Renal cortex interstitium (tissue), 11 donors: ENCODE measurements at regions not wholly inside any gene's neighbourhood (a gene's known extent, or its start where the extent isn't known, plus 50 kb on each side); places are given as distances from the start of the nearest gene placed in this dataset.
"Not testable (repeated sequence)": the region's sequence is repeated elsewhere in the genome, so short reads cannot be mapped to it uniquely, and the experiment has no call there.

ENCODE experiments used
- DNase-seq, 11 donors: peaks; one replicate each; pipeline ENCODE4 v3.0.0-alpha.2; 2013; ENCODE audit warnings: low read depth in 9 of 11, low spot score in 4 of 11; ENCODE audit errors: extremely low read depth in 1 of 11

GRCh38 chr6:159533016-159533415 lies 160.0 kb downstream of the SOD2 start:
- no peak for DNase-seq

DNA sequence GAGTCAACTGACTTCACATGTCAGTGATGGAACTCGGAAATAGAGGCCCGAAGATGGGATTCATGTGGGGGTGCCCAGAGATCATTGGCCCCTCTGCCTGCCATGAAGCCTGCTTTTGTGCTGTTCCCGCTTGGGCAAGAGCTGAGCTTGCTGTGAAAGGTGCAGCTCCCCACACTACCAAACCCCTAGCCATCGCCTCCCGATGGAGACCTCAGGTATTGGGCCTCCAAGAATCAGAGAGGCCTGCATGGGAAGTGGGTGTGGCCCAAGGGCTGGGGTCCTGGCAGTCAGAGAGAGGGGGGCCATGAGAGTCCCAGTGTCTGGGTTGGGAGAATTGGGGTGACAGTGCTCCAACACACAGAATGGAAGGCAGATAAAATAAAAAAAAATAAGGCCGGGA lies 160.9 kb downstream of the SOD2 start:
- no peak for DNase-seq

DNA sequence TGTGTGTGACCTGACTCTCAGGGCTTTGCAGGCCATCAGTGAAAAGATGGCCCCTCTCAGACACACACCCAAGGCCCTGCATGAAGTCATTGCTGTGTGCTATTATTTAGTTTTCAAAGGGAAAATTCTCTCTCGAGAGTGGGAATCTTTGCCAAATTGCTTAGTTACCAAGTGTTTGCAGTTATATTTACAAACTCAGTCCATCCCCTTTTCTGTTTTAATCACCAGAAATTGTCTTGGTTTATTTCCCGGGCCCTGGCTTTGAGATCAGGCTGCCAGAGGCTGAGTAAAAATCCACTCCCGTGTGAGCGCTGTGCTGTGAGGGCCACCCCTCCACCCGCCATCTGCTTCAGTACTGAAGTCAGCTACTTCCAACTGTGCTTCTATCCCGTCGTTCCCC lies 163.1 kb downstream of the SOD2 start:
- DNase-seq = no peak

GRCh38 chr6:159527351-159527750 lies 165.7 kb downstream of the SOD2 start:
- no peak for DNase-seq

- no peak for DNase-seq
Measured at GRCh38 chr6:159525445-159526025, 167.5 kb downstream of the SOD2 start.

DNA sequence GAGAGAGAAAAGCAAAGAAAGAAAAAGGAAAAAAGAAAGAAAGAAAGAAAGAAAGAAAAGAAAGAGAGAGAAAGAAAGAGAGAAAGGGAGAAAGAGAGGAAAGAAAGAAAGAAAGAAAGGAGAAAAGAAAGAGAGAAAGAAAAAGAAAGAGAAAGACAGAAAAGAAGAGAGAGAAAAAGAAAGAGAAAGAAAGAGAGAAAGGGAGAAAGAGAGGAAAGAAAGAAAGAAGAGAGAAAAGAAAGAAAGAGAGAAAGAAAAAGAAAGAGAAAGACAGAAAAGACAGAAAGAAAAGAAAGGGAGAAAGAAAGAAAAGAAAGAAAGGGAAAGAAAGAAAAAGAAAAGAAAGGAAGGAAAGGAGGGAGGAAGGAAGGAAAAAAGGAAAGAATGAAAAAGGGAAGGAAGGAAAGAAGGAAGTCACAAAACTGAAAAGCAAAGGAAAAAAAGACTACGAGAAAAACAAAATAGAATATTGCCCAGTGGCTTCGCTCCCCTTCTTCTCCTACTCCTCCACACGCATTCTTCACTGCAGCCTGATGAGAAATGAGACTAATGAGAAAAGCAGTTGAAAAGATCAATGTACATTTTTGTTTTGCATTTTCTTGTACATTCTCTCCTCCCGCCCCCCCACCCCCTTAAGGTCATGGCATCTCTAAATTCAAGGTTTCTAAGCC lies 170.0 kb downstream of the SOD2 start:
- no peak for DNase-seq

DNA sequence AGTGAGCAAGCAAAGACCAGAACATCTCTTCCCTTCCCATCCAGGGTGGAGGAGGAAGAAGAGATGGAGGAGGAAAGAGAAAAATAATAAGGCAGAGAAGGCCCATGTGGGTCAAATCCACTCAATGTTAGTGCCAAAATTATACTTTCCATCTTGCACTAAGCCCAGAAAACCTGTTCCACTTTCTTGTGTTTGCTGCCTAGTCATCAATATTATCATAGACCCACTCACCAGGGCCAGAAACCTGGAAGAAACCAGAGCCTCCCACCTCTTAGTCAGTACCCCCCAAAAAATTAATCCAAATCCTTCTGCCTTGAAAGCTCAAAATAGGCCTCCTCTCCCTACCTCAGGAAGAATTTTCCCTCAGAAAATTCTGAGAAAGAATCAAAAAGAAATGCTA lies 171.1 kb downstream of the SOD2 start:
- DNase-seq = no peak

DNA sequence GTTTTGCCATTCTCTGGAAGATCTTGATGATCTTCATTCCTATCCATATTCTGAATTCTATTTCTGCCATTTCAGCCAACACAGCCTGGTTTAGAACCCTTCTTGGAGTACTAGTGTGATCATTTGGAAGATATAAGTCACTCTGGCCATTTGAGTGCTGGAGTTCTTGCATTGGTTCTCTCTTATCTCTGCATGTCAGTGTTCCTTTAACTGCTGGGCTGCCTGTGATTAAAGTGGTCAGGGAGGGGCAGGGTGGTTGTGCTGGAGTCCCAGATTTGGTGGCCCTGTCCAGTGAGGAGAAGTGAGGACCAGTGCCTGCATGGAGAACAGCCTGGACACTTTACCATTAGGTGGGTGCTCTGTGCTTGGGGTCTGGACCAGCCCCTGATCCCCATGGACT lies 173.0 kb downstream of the SOD2 start:
- no peak for DNase-seq

GRCh38 chr6:159515811-159516210 lies 177.2 kb downstream of the SOD2 start:
- not testable (repeated sequence) for DNase-seq

DNA sequence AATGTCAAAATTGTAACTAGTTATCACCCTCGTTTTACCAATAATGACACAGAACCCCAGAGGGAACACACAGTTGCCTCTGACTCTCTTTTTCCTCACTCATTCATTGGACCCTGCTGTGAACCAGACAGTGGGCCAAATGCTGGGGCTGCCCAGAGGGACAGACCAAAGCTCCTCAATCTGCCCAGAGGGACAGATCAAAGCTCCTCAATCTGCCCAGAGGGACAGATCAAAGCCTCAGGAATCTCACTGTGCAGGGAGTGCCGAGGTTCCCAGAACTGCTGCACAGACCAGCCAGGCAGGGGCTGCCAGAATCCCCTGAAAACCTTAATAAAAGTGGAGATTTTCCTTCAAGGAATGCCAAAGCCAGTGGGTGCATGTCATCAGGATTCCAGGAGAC lies 179.1 kb downstream of the SOD2 start:
- no peak for DNase-seq

- no peak for DNase-seq
Measured at GRCh38 chr6:159513074-159513720, 179.8 kb downstream of the SOD2 start.

DNA sequence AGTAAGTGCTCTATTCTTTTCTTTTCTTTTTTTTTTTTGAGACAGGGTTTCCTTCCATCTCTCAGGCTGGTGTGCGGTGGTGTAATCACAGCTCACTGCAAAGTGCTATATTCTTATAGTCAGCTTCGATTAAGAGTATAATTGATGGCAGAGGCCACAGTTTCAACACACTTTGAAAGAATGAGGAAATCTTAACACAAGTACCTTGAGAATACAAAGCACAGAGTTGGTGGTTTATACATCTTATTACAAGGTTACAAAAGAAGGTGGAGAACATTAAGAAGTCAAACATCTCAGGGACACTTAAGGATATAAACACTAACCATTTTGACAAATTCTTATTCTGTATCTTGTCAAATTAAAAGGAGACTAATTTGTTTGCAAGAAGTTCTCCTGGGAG lies 180.5 kb downstream of the SOD2 start:
- DNase-seq = no peak

DNA sequence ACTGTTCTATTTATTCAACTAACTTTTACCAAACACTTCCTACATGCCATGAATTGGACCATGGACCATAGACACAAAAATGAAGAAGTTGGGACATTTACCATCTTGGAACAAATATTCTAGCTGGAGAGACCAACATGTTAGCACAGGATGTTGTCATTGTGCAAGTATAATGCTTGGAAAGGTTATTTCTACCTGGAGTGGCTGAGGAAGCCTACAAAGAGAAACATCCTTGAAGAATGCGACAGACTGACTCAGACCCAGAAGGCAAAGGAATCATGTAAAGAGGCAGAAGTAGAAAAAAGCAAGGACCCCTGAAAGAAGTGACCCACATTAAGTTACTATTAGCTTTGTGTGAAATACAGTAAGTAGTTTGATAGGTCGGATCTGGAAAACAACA lies 180.9 kb downstream of the SOD2 start:
- DNase-seq = no peak

DNA sequence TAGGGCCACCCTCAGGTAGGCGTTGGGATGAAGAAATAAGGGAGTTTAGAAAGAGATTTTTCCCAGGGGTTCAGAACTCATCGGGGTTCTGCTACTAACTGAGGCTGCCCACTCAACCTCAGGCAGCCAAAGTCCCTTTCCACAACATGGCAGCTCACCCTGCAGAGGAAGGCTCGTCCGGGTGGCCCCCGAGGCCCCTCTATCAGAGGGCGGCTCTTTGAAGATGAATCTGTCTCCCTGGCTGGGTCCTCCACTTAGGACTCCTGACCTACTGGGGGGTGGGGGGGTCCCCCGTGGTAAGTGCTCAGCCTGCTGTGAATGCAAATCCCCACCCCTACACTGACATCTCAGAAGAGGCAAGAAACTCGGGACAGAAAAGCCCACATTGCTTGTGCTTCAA lies 182.9 kb downstream of the SOD2 start:
- DNase-seq = no peak

- no peak for DNase-seq
Measured at GRCh38 chr6:159508931-159509330, 184.1 kb downstream of the SOD2 start.

GRCh38 chr6:159506048-159506447 lies 187.0 kb downstream of the SOD2 start:
- DNase-seq = no peak

DNA sequence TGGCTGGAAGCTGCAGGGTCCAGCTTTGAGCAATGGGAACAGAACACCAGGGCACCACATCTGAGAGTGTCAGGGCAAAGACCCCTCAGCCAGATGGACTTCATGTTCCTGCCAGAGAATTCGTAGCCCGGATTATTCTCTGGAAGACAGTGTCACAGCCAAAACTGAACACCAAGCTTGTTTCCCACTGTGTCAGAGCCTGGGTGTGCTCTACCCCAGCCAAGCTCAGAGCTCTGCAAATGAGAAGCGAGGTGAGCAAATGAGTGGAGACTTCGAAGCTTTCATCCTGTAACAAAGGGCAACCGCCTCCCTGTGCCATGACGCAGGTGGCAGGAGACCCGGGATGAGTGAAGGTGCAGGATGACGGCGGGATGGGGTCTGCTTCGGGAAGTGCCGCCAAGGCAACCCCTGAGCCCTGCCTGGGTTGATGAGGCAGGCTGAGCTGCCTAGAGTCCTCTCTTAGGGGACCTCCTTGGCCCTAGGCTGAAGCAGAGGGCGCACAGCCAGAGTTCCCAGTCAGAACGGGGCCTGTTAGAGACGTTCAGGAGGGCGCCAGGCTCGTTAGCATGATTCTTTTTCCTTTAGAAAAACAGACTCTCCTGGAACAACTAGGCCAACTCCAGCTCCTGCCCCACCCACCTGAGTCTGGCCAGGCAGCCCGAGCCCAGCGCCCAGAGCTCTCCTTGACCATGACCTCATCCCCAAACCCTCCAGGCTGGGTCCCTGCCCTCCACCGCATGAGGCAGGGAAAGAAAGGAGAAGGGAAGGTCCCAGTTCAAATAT lies 187.7 kb downstream of the SOD2 start:
- no peak for DNase-seq

GRCh38 chr6:159501558-159501957 lies 191.5 kb downstream of the SOD2 start:
- no peak for DNase-seq

GRCh38 chr6:159499034-159499433 lies 194.0 kb downstream of the SOD2 start:
- no peak for DNase-seq

GRCh38 chr6:159494586-159494972 lies 198.5 kb downstream of the SOD2 start:
- DNase-seq = no peak
